ENCODE measurements at regions not wholly inside any gene's neighbourhood (a gene's known extent, or its start where the extent isn't known, plus 50 kb on each side); places are given as distances from the start of the nearest gene placed in this dataset.

DNA sequence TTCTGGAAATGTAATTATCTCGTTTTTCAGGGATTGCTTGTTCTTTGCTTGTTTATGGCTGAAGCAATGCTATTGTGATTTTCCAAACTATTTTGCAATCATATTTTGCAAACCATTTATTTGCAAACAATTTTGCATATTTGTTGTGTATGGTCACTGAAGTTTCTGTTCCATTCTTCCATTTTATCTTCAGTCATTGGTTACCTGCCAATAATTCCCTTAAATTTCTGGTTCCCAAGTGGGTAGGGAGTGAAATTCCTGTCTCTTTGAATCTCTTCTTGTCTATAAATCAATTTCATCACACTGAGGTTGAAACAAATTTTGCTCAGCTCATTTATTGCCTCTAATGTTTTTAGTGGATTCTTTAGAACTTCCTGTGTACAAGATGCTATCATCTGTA, 401.7 kb upstream of the VWC2 start:
- TF ChIP-seq CTCF (IDR thresholded peaks at IDR 0.05) (no peak), POLR2A (IDR thresholded peaks at IDR 0.05) (no peak)

Measured in heart left ventricle (tissue), 13 donors.